ENCODE measurements at regions not wholly inside any gene's neighbourhood (a gene's known extent, or its start where the extent isn't known, plus 50 kb on each side); places are given as distances from the start of the nearest gene placed in this dataset.

DNA sequence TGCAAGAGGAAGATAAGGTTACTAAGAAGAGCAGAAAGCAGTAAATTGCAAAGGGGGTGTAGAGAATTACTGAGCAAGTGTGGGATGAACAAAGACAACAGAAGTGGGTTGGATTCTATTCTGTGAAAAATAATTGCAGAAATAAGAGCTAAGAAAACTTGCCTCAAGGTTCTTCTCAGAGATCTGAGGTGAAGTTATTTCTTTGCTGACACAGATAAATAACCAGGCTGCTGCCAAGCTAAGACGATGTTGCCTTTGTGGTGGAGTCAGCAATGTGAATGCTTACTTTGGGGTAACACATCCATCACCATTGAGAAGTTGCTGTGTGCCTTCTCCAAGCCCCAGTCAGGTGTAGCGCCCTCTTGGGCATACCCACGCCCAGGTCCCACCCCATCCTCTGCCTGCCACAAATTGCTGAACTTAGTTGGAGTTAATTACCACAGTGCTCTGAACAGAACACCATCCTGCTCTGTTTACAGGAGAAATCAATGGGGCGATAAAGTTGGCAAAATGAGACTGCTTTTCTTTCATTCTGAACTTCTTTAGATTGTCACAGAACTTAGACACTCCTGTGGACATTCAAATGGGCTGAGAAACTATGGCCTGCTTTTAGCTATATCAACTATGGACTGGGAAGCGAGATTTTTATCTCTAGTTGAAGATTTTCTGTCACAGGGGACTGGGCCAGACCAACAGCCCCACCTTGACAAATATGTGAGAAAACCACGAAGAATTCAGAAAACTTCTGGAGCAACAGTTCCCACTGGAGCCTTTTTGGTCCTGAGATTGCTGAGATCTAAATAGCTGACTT lies 283.6 kb downstream of the TMX3 start:
- TF ChIP-seq, protein P1, sequence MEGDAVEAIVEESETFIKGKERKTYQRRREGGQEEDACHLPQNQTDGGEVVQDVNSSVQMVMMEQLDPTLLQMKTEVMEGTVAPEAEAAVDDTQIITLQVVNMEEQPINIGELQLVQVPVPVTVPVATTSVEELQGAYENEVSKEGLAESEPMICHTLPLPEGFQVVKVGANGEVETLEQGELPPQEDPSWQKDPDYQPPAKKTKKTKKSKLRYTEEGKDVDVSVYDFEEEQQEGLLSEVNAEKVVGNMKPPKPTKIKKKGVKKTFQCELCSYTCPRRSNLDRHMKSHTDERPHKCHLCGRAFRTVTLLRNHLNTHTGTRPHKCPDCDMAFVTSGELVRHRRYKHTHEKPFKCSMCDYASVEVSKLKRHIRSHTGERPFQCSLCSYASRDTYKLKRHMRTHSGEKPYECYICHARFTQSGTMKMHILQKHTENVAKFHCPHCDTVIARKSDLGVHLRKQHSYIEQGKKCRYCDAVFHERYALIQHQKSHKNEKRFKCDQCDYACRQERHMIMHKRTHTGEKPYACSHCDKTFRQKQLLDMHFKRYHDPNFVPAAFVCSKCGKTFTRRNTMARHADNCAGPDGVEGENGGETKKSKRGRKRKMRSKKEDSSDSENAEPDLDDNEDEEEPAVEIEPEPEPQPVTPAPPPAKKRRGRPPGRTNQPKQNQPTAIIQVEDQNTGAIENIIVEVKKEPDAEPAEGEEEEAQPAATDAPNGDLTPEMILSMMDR (IDR thresholded peaks at IDR 0.05; ENCODE audit: low read depth, low read length), result no peak
- TF ChIP-seq POLR2A (IDR thresholded peaks at IDR 0.05; ENCODE audit: extremely low read depth, insufficient read length), result no peak
- TF ChIP-seq MYC (IDR thresholded peaks at IDR 0.05; ENCODE audit: low read depth, low read length), result no peak
